ENCODE measurements at regions not wholly inside any gene's neighbourhood (a gene's known extent, or its start where the extent isn't known, plus 50 kb on each side); places are given as distances from the start of the nearest gene placed in this dataset.

DNA sequence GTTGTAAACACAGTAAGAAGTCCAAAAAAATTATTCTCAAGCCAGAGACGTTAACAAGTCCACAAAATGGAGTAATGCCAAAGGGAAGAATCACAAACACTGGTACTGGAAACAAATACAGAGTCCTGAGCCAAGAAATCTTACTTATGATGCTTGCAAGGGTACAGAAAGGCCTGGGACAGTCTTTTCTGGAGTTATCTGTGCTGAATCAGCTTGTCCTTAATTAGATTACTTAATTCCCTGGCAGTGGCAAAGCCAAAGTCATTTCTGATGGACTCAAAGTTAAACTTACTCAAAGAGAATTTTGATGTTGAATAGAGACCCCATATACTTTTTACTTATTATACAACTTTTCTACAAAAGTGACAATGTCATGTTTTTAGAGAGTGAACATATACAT lies 610.5 kb upstream of the ITGA1 start:
- no peak for ATAC-seq

DNA sequence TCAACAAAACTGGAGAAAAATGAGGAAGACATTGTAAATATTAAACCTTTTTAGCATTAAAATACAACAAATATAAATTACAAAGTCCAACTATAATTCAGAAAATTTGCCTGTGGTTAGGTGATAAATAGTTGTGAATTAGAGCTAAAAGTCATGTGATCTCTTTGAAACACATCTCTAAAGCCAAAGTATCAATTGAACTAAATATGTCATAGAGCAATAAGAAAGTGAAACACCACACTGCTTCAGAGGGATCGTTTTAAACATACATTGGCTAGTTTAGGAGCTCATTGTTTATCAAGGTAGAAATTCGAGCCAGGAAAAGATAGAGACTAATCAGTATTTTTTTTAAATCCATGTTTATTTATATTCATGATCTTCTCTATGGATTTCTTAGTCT lies 606.3 kb upstream of the ITGA1 start:
- ATAC-seq, result no peak

GRCh38 chr5:52190737-52191136 lies 597.0 kb upstream of the ITGA1 start:
- ATAC-seq, result no peak

DNA sequence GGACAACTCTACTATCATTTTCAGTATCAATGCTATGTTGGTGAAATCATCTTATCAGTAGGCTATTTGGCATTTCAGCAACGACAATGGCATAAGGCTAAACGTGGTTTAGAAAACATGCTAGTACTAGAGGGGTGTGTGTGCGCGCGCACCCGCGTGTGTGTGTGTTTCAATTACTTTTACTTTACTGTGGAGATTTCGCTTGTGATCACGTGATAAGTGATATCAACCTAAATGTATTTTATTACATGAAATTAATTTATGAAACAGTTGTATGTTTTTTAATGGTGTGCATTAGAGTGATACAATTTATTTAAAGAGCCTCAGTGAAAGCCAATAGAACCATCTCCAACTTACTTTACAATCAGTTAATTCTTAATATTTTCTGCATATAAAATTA lies 587.9 kb upstream of the ITGA1 start:
- ATAC-seq, result no peak

GRCh38 chr5:52202256-52202655 lies 585.5 kb upstream of the ITGA1 start:
- ATAC-seq, result no peak

- ATAC-seq, result no peak
Observed at GRCh38 chr5:52204310-52204709, 583.4 kb upstream of the ITGA1 start.

Data from esophagus mucosa (tissue), 1 donor.